Fibroblast of lung (primary cell): ENCODE measurements at regions not wholly inside any gene's neighbourhood (a gene's known extent, or its start where the extent isn't known, plus 50 kb on each side); places are given as distances from the start of the nearest gene placed in this dataset.

Source experiments
- DNase-seq, 2 donors: peaks; one replicate each; pipeline versions ENCODE4 v3.0.0 to v3.0.0-alpha.2; 2010; ENCODE audit warnings: low read depth in 2 of 2
- H2AFZ ChIP-seq: 2 replicates; pipeline ENCODE4 v1.5.1; 2012; ENCODE audit warnings: low read length, control low read depth, inconsistent platforms
- H3K27ac ChIP-seq: 2 replicates; pipeline ENCODE4 v1.5.1; 2011; ENCODE audit warnings: low read length, control low read depth; ENCODE audit not compliant: insufficient read depth
- H3K27me3 ChIP-seq: 2 replicates; pipeline ENCODE4 v1.5.1; 2011; ENCODE audit warnings: mild to moderate bottlenecking, low read length; ENCODE audit not compliant: control insufficient read depth, insufficient read depth
- H3K36me3 ChIP-seq: 2 replicates; pipeline ENCODE4 v1.5.1; 2011; ENCODE audit warnings: low read length; ENCODE audit not compliant: control insufficient read depth, insufficient read depth
- H3K4me1 ChIP-seq: 2 replicates; pipeline ENCODE4 v1.5.1; 2011; ENCODE audit warnings: low read length; ENCODE audit not compliant: control insufficient read depth, insufficient read depth; ENCODE audit errors: extremely low read depth
- H3K4me2 ChIP-seq: 2 replicates; pipeline ENCODE4 v1.5.1; 2011; ENCODE audit warnings: low read length, control low read depth; ENCODE audit not compliant: insufficient read depth; ENCODE audit errors: extremely low read depth
- H3K4me3 ChIP-seq, 4 experiments: fragments of 200-600 bp in 1 of 4; sonication (generic) in 1 of 4; replicated peaks in 1 of 4; 2 replicates each; pipeline ENCODE4 v1.5.1; 2011 to 2016; ENCODE audit warnings: low read length in 4 of 4, low read depth in 3 of 4, mild to moderate bottlenecking in 3 of 4, control low read depth in 2 of 4, inconsistent platforms in 1 of 4, mixed read lengths in 1 of 4; ENCODE audit not compliant: insufficient read depth in 1 of 4; ENCODE audit errors: control extremely low read depth in 1 of 4
- H3K79me2 ChIP-seq: 2 replicates; pipeline ENCODE4 v1.5.1; 2012; ENCODE audit warnings: mild to moderate bottlenecking, low read length, inconsistent platforms; ENCODE audit not compliant: control insufficient read depth, insufficient read depth
- H3K9ac ChIP-seq: 2 replicates; pipeline ENCODE4 v1.5.1; 2011; ENCODE audit warnings: mild to moderate bottlenecking, low read length, control low read depth; ENCODE audit not compliant: insufficient read depth
- H3K9me3 ChIP-seq: 2 replicates; pipeline ENCODE4 v1.5.1; 2012; ENCODE audit warnings: low read depth, low read length; ENCODE audit not compliant: control insufficient read depth, insufficient read depth
- H4K20me1 ChIP-seq: 2 replicates; pipeline ENCODE4 v1.5.1; 2011; ENCODE audit warnings: low read length; ENCODE audit not compliant: control insufficient read depth, insufficient read depth; ENCODE audit errors: extremely low read depth
- EZH2 ChIP-seq: IDR thresholded peaks from 2 replicates; pipeline ENCODE4 v1.5.1; 2012; ENCODE audit warnings: low read length, control low read depth, mild to moderate bottlenecking; ENCODE audit errors: missing control alignments
- TF ChIP-seq, protein P1 (sequence below), 2 donors: IDR thresholded peaks in 1 of 2; conservative IDR thresholded peaks in 1 of 2; 1 replicate in 1 of 2; 2 replicates in 1 of 2; pipeline ENCODE4 v1.5.1; 2011 to 2012; ENCODE audit warnings: low read length in 2 of 2, control low read depth in 1 of 2, inconsistent platforms in 1 of 2, low read depth in 1 of 2, mild to moderate bottlenecking in 1 of 2

DNA sequence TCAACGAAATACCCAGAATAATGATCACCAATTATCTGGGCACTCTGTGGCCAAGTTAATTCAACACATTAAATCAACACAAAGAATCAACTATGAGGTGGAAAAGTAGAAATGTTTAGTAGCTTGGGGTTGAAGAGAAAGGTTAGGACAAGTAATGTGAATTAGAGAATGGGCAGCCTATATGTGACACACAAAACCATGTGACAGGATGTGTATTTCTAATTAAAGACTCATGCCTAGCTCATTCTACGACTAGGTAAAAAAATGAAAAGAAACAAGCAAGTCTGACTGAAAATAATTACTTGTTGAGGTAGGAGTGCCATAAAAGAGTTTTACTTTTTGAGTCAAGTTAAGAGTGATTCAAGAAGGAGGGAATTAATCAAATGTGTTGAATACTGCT, 2646.0 kb upstream of the PCDH20 start:
- H3K9ac ChIP-seq: no peak overlapping the region
- TF ChIP-seq, protein P1, sequence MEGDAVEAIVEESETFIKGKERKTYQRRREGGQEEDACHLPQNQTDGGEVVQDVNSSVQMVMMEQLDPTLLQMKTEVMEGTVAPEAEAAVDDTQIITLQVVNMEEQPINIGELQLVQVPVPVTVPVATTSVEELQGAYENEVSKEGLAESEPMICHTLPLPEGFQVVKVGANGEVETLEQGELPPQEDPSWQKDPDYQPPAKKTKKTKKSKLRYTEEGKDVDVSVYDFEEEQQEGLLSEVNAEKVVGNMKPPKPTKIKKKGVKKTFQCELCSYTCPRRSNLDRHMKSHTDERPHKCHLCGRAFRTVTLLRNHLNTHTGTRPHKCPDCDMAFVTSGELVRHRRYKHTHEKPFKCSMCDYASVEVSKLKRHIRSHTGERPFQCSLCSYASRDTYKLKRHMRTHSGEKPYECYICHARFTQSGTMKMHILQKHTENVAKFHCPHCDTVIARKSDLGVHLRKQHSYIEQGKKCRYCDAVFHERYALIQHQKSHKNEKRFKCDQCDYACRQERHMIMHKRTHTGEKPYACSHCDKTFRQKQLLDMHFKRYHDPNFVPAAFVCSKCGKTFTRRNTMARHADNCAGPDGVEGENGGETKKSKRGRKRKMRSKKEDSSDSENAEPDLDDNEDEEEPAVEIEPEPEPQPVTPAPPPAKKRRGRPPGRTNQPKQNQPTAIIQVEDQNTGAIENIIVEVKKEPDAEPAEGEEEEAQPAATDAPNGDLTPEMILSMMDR (conservative IDR thresholded peaks at IDR 0.05 in 1 of 2, IDR thresholded peaks at IDR 0.05 in 1 of 2; ENCODE audit: low read depth in 1 of 2, low read length in 2 of 2): no peak
- TF ChIP-seq EZH2: no peak

DNA sequence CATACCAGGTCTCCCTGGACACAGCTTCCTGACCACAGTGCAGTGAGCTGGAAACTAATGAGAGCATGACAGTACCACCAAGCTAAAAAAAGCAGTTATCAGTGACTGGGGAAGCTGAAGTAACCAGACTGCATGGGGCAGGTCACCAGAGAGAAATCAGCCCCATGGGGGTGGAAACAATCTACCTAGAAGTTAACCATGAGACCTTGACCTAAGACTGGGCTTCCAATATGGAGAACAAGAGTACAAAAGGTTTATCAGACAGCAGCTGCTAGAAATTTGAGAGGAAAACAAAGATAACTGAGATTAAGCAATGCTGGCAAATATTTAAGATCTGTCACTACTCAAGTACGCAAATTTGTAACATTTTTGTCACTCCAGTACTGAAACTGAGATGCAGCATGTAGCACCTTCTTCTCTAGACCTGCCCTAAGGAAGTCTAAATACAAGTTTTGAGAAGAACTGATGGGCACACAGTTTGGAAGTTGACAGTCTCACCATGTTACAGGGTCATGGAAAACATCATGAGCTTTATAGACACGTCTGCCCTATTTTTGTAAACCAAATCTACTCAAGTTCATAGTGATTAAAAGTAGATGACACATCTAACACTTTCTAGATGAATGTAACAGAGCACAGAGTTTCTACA, 2641.8 kb upstream of the PCDH20 start:
- H3K27me3 ChIP-seq: no peaks in the 10 kb centered on the region
- no peak overlapping the region for H3K9ac ChIP-seq
- no peaks in the 10 kb centered on the region for H3K4me1 ChIP-seq
- H3K79me2 ChIP-seq: no peaks in the 10 kb centered on the region
- H4K20me1 ChIP-seq: no peaks in the 10 kb centered on the region
- no peaks in the 10 kb centered on the region for H3K36me3 ChIP-seq
- no peak overlapping the region for H3K27ac ChIP-seq
- no peaks in the 10 kb centered on the region for H3K9me3 ChIP-seq
- H3K4me3 ChIP-seq: no peak overlapping the region
- no peak for TF ChIP-seq EZH2
- TF ChIP-seq, protein P1 (conservative IDR thresholded peaks at IDR 0.05 in 1 of 2, IDR thresholded peaks at IDR 0.05 in 1 of 2; ENCODE audit: low read depth in 1 of 2, low read length in 2 of 2): no peak
- no peak for DNase-seq
- H3K4me2 ChIP-seq: no peak overlapping the region
- H2AFZ ChIP-seq: no peak overlapping the region

More for the DNA sequence above, 2646.0 kb upstream of the PCDH20 start:
- no peaks in the 10 kb centered on the region for H3K36me3 ChIP-seq
- no peak overlapping the region for H3K4me3 ChIP-seq
- H3K79me2 ChIP-seq: no peaks in the 10 kb centered on the region
- H3K4me2 ChIP-seq: no peak overlapping the region
- no peaks in the 10 kb centered on the region for H4K20me1 ChIP-seq
- H3K4me1 ChIP-seq: no peaks in the 10 kb centered on the region
- no peak overlapping the region for H3K27ac ChIP-seq
- H2AFZ ChIP-seq: no peak overlapping the region
- no peak for DNase-seq
- H3K27me3 ChIP-seq: no peaks in the 10 kb centered on the region
- no peaks in the 10 kb centered on the region for H3K9me3 ChIP-seq

DNA sequence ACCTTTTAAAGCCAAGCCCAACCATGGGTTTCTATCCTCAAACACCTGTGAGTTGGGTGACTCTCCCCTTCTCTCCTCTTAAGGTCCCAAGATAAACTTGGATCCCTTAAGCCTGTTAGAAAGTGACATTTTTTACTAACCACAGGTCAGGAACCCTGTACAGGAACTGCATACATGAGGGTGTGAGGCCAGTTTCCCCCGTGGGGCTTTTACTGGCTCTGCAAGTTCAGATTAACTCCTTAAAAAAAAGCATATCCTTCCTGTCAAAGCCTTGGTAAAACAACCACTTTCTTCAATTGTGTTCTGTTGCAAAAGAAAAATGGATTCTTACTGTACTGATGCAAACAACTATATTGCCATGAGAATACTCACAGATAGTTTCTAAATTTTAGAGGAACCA, 2638.7 kb upstream of the PCDH20 start:
- Histone ChIP-seq H3K4me1 (no peaks in the 10 kb centered on the region), H4K20me1 (no peaks in the 10 kb centered on the region), H3K79me2 (no peaks in the 10 kb centered on the region), H3K4me2 (no peak overlapping the region), H3K9me3 (no peaks in the 10 kb centered on the region), H3K27ac (no peak overlapping the region), H3K9ac (no peak overlapping the region), H3K4me3 (no peak overlapping the region), H3K27me3 (no peaks in the 10 kb centered on the region), H2AFZ (no peak overlapping the region), H3K36me3 (no peaks in the 10 kb centered on the region)
- DNase-seq: no peak
- no peak for TF ChIP-seq EZH2
- TF ChIP-seq, protein P1 (conservative IDR thresholded peaks at IDR 0.05 in 1 of 2, IDR thresholded peaks at IDR 0.05 in 1 of 2; ENCODE audit: low read depth in 1 of 2, low read length in 2 of 2): no peak
